ENCODE measurements at regions not wholly inside any gene's neighbourhood (a gene's known extent, or its start where the extent isn't known, plus 50 kb on each side); places are given as distances from the start of the nearest gene placed in this dataset.

DNA sequence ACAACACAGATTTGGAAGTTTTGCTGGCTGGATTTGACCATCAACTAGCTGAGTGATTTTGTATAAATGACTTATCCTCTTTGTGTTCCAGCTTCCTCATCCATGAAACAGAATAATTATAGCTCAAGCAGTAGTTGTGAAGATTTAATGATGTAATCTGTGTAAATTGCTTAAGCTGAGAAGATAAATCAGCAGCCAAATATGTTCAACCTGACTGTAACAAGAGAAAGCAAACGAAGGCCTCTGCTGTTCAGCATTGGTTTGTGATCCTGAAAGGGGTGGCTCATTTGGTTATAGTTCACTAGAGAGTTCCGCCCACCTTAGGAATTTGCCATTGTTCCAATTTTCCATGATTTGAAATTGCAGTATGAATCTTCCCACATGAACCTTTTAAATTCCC lies 75.7 kb upstream of the CCDC112 start:
- no peak for DNase-seq

DNA sequence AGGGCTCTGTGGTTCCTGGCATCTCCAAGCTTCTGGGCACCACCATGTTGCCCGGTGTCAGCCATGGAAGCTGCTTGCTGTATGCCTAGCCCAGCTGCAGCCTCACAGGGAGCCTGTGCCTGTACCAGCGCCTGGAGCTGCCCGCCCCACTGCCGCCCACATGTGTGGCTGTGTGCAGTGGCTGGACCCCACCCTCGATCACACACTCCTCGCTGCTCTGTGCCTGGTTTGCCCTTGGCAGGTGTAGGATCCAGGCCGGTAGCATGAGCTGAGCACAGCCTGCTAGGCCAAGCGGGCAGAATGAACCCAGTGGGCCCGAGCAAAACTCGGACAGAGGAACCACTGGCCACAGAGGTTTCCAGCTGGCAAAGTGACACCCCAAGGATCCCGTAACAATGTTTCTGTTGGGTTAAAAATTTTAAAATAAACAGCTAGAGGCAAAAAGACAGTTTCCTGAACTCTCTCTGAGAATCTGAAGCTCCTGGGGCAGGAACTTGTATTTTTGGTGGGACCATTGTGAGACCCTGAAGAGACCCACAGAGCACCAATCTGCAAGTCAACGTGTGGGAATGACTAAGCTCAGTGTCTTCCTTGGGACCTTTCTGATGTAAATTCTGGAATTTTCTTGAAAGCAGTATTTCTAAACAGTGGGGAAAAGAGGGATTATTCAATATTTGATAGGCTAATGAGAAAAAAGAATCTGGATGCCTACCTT lies 73.1 kb upstream of the CCDC112 start:
- DNase-seq: no peak

DNA sequence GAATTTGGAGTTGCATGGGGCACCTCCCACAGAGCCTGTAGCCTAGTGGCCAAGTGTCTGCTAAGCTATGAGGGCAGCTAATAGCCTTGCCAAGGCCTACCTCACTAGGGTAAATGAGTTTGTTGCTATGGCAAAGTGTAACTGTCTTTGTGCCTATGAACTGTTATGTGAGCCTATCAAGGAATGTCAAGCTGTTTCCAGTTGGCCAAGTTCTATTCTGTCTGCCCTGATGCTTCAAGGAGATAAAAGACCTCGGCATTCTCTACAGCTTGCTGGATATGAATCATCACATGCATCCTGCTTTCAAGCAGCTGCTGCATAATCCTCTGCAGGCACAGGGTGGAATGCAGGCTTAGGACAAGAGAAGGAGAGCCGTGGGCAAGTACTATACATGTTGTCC lies 69.8 kb upstream of the CCDC112 start:
- no peak for DNase-seq

DNA sequence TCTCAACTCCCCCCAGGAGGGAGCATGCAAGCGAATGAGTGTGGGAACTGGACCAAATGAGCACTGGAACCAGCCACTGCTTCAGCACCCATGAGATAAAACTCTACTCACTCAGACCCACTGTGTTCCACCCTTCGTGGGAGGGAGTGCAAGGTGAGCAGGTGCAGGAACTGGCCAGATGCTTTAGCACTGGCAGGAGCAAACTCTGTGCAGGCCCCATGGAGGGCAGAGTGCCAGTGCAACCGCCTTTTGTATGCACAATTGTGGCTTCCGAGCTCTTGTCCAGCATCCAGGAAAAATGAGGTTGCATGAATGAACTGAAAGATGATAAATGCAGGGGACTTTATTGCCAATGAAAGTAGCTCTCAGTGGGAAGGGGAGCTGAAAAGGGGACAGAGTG lies 67.4 kb upstream of the CCDC112 start:
- DNase-seq: no peak

DNA sequence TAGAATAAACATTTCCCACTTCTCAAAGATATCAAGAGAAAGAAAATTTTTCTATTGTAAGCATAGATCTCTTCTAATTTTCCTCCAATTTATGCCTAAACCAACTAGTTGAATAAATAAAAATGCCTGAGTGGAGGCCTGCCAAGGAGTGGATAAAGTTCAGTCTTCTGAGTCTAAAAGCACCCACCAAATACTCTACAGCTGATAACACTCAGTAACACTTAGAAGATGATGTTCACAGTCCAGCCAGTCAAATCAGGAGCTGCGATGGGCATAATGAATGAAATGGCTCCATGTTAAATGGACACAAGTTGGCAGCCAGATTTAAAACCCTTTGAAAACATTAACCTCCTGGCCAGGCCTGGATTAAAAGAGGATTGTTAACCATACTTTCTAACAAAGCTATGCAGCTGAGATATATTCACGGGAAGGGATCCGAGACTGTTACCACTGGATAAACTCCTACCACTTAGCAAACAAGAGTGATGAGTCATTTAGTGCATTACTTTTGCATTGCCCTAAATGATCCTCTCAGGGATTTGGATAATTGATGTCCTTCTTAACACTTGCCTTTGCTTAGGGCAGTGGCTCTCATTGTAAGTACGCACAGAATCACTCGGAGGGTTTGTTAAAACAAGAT lies 63.7 kb upstream of the CCDC112 start:
- DNase-seq: no peak

DNA sequence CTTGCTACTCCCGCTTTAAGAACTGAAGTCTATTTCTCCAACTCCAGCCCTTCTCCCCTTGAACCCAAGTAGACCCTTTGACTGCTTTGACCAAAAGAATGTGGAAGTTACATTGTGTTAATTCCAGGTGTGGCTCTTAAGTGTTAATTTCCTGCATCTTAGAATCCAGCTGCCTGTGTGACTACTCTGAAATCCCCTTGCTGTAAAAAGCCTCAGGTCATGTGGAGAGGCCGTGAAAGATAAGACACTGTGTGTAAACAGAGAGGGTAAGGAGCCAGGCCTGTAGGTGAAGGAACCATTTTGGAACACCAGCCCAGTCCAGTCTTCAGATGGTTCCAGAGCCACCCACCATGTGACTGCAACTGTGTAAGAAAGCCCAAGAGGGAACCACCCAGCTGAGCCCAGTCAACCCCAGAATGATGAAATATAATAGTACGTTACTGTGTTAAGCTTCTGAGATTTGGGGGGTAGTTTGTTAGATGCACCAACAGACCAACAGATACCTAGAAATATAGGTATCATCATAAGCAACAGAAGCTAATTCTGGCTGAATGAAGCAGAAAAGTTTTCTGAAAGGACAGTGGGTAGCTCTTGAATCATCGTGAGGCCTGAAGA lies 59.4 kb upstream of the CCDC112 start:
- DNase-seq: no peak

DNA sequence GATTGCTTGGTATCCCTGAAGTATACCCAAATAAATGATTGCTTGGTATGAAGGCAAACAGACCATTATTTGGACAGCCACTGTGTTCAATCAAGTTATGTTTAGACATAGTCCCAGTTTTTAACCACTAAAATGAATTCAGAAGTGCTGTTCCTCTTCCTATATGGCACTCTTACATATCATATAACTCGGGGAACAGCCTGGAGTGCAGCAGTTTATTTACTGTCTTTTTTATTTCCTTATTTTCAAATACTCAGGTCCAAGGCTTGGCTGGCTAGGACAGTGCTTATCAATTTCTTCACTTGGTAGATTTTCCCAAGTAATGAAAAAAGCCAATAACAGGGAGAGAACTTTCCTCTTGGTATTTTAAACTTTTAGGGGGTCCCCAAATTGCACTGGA lies 58.6 kb upstream of the CCDC112 start:
- DNase-seq: no peak

DNA sequence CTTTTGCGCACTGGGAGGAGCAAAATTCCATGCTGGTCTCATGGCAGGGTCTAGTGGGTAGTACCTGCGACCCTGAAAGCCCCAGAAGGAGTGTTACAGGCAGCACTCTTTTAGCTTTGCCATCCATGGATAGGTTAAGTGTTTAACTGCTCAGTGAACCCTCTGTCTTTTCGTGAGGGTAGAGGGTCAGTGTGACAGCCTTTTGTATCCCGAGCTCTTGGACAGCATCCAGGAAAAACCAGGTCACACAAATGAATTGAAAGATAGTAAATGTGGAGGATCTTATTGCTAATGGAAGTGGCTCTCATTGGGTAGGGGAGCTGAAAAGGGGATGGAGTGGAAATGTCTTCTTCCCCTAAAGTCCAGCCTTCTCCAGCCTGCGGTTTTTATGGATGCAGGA lies 57.8 kb upstream of the CCDC112 start:
- no peak for DNase-seq

DNA sequence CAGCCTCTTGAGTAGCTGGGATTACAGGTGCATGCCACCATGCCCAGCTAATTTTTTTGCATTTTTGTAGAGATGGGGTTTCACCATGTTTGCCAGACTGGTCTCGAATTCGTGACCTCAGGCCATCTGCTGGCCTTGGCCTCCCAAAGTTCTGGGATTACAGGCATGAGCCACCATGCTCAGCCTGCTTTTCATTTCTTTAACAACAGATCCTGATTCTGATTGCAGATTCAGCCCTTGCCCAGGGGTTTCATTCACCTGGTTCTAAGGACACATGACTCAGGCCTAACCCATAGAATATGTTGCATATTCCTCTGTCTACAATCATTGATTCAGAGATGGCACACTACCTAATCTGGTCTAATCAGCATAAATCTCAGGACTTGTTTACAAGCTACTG lies 56.1 kb upstream of the CCDC112 start:
- no peak for DNase-seq

DNA sequence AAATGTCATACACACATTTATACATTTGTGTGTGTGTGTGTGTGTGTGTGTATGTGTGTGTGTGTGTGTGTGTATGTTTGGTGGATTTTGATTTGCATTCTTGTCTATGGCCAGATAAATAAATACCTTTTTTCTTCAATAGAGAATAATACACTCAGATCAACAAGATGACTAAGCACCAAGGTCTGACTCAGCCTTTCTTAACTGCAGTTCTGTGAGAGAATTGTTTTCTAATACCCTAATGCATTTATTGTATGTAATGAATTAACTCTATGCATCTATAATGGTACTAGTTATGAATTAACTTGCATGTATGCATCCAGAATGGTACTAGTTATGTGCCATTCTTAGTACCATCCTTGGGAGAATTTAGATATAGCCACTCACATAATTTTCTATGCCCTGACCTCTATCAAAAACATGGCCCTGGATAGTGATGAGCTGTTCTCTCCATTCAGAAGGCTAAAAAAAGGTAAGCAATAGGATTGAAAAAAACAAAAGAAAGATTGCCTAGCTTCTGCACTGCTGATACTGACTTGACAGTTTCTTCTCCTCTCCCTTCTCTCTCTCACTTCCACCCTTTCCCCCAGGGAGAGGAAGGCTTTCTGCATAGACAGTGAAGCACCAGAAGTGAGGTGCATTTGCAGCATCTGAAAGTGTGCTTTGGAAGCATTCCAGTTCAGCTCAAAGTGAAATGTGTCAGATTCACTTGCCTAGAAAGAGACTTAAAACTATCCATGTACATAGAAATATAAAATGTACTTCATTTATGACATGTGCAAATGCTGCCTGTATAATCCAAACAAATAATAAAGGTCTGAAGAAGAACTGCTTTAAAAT lies 55.1 kb upstream of the CCDC112 start:
- no peak for DNase-seq

DNA sequence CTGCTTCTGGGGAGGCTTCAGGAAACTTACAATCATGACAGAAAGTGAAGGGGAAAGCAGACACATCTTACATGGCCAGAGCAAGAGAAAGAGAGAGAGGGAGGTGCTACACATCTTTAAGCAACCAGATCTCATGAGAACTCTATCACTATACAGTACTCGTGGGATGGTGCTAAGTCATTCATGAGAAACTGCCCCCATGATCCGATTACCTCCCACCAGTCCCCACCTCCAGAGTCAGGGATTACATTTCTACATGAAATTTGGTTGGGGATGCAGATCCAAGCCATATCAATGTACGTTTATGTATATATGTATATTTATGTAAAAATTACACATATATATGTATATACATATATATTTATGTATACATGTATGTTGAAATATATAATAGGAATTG lies 54.4 kb upstream of the CCDC112 start:
- no peak for DNase-seq

DNA sequence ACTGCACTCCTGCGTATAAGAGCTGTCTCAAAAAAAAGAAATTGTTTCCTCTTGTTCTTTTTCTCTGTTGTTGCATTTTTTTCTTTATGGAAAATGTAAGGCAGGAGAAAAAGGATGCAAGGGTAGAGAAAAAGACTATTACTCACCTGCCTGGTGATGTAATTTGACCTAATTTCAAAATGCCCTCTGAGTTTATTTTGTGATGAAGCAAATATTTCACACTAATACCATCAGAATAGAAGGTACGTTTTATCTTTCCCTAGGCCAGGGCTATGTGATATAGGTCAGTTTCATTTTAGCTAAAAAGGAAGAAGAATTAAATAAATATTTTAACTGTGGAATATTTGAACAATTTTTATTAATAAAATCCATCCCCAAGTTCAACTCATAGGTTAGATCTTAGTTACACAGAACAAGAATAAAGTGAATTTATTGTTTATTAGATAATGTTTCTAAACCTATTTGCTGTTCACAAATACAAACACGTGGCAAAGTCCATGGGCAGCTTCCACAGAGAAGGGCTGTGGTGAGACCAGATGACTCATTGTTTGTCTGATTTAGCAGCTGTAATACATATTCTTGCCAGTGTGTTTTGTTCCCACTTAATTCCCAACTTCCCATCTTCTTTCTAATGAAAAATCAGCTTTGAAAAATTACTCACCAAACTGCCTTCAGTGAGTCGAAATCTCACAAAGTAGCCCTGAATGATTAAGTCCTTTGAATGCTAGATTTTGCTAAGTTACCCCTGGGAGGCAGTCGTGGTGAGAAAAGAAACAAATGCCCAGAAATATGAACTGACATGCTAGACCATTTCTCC lies 52.8 kb upstream of the CCDC112 start:
- no peak for DNase-seq

DNA sequence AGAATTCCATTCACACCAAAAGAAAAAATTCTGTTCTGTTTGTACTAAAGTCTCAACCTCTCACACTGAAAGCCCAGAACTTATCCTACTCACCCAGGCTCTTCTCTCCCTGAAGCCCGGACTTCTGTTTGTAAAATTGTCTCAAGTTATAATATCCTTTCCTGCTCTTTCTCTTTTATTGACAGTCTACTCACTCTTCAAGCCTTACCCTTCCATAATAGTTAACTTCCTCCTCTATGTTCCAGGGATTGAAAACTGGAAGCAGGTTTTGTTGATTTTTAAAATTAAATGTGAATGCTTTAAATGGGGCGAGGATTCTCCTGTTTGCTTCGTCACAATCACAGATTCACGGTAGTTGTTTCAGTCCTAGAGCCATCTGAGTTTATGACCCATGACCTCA lies 51.7 kb upstream of the CCDC112 start:
- no peak for DNase-seq
